Fibroblast of villous mesenchyme (primary cell): ENCODE measurements at regions not wholly inside any gene's neighbourhood (a gene's known extent, or its start where the extent isn't known, plus 50 kb on each side); places are given as distances from the start of the nearest gene placed in this dataset.

Source experiments
- DNase-seq: peaks from one replicate; pipeline ENCODE4 v3.0.0-alpha.2; 2010; ENCODE audit warnings: low read depth
- H3K4me3 ChIP-seq: 2 replicates; pipeline ENCODE4 v1.5.1; 2011; ENCODE audit warnings: low read depth, mild to moderate bottlenecking, low read length
- TF ChIP-seq, protein P1 (sequence below): IDR thresholded peaks from 2 replicates; pipeline ENCODE4 v1.5.1; 2012; ENCODE audit warnings: low read depth, mild to moderate bottlenecking, low read length; ENCODE audit not compliant: insufficient read depth

GRCh38 chr2:83051538-83052170, 1407.4 kb downstream of the SUCLG1 start:
- TF ChIP-seq, protein P1, sequence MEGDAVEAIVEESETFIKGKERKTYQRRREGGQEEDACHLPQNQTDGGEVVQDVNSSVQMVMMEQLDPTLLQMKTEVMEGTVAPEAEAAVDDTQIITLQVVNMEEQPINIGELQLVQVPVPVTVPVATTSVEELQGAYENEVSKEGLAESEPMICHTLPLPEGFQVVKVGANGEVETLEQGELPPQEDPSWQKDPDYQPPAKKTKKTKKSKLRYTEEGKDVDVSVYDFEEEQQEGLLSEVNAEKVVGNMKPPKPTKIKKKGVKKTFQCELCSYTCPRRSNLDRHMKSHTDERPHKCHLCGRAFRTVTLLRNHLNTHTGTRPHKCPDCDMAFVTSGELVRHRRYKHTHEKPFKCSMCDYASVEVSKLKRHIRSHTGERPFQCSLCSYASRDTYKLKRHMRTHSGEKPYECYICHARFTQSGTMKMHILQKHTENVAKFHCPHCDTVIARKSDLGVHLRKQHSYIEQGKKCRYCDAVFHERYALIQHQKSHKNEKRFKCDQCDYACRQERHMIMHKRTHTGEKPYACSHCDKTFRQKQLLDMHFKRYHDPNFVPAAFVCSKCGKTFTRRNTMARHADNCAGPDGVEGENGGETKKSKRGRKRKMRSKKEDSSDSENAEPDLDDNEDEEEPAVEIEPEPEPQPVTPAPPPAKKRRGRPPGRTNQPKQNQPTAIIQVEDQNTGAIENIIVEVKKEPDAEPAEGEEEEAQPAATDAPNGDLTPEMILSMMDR, result no peak
- peak; percentile 47 for DNase-seq
- H3K4me3 ChIP-seq, result no peak overlapping the region

- TF ChIP-seq, protein P1, result no peak
- no peak for DNase-seq
- no peak overlapping the region for H3K4me3 ChIP-seq
Observed at GRCh38 chr2:83042053-83042452, 1417.0 kb downstream of the SUCLG1 start.

DNA sequence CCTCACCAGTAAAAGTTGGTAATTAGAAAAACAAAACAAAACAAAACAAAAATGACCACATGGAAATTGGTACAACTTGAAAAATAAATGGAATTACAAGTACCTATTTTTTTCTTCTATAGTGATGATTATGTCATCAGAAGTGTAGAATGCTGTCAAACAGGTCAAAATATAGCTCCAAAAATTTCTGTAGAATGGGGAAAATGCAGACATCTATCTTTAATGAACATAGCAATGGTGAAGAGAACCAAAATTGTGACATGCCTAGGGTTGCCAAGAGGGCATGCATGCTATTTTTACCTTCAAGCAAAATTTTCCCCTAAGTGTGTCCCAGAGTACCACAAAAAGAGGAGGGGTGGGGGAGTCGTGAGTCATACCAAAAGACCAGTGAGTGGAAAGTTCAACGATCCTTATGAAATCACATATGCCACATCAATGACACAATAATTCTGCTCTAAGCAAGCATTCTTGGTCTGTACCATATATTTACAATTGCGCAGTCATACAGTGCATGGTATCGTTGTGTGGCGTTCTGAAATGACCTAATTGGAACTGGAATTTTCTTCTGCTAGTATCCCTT, 1436.4 kb downstream of the SUCLG1 start:
- no peak overlapping the region for H3K4me3 ChIP-seq
- TF ChIP-seq, protein P1, result no peak
- peak; percentile 7 for DNase-seq

GRCh38 chr2:83017366-83018090, 1441.6 kb downstream of the SUCLG1 start:
- H3K4me3 ChIP-seq, result no peak overlapping the region
- no peak for DNase-seq
- TF ChIP-seq, protein P1, result no peak

- TF ChIP-seq, protein P1, result no peak
- no peak overlapping the region for H3K4me3 ChIP-seq
- DNase-seq, result no peak
Observed at GRCh38 chr2:83016343-83017110, 1442.6 kb downstream of the SUCLG1 start.

DNA sequence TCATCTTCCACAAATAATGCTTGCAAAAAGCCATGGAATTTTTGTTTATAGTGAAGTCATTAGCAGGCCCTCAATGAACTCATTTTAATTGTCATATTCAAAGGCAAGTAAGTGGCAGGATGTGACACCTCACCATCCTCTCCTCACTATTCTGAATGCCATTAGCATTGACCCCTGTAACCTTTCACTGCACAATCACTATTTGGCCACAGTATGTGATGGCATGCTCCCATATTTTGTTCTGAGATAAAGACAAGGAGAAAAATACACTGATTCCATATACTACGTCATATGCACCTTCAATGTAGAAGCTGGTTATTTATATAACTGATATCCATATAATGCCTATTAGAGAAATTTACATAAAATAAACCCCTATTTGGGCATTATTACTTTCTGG, 1443.2 kb downstream of the SUCLG1 start:
- DNase-seq, result no peak
- no peak overlapping the region for H3K4me3 ChIP-seq
- TF ChIP-seq, protein P1, result no peak
